UCSD-AML1 (cell line): ENCODE measurements at regions not wholly inside any gene's neighbourhood (a gene's known extent, or its start where the extent isn't known, plus 50 kb on each side); places are given as distances from the start of the nearest gene placed in this dataset.
"Not testable (repeated sequence)": the region's sequence is repeated elsewhere in the genome, so short reads cannot be mapped to it uniquely, and the experiment has no call there.

Experiments
- DNase-seq: peaks from one replicate; lab custom pipeline; 2025; ENCODE audit not compliant: unreplicated experiment; lab: John Stamatoyannopoulos, UW

DNA sequence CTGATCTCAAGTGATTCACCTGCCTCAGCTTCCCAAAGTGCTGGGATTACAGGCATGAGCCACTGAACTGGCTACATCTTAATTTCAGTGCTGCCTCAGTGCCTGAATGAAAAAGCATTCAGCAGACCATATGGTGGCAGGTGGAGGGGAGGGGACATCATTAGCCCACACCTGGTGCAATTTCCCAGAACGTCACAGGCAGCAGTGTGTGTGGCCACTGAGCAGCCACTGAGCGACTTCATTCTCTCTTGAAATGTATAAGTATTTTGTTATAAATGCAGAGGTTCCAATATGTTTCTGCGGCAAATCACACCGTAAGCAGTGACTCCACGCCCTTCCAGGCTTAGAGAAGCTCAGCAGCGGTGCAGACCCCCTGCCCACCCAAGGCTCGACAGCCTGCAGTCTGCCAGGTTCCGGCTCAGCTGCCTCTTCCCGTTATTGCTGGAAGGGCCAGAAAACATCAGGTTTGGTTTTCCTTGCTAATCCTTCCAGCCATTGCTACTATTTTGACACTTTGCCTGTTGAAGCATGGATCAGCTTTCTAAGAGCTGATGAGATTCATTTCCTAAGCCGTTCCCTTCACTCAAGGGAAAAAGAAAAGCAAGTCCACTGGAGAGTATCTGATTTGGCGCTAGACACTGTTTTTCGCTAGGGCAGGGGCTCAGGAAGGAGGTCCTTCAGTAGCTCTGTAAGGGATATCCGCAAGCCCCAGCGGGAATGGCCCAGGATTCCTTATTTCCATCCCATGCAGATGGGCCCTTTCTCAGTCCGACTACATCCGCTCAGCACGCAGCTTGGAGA, 250.7 kb downstream of the VAPA start:
- DNase-seq, result no peak

DNA sequence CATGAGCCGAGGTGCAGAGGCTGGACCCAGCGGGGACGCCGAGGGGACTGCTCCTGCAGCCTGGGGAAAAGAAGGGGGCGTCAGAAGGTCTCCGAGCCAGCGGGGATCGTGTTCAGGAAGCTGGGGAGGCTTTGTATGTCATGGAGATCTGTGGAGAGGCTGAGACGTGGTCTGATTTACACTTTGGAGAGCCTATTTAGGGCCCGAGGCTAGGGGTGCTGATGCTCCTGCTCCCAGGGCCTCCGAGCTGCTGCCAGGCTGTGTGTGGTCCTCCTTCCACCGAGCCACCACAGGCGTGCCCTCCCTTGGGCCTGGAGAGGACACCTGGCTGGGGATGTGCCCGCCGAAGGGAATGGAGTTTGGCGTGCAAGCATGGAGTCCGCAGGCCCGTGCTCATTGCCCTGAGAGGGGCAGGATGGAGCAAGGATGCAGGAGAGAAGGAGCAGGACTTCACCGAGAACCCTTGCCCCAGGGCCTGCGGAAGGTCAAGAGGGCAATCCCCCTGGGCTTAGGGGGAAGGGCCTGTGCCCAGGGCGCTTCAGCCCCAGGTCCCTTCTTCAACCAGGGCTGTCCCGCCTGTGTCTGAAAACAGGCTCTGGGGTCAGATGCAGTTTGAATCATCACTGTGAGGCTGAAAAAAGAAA, 252.5 kb downstream of the VAPA start:
- no peak for DNase-seq

GRCh38 chr18:10167759-10168158, 253.9 kb downstream of the VAPA start:
- DNase-seq, result no peak

DNA sequence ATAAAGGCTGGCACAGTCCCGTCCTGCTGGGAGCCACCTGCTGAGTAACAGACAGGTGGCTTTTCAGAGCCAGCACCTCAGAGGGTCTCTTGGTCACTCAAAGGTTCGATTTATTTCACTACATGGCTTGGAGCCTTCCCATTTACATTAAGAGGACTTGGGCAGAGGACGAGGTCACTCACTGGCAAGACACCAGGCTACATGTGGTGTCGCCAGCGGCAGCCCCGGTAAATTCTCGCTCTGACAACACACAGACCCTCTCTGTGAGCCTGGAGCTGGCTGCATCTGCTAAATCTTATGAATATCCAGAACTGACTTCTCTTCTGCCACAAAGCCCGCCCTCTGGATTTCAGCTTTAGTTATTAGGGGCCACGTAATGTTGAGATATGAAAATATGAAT, 254.7 kb downstream of the VAPA start:
- DNase-seq, result no peak

- DNase-seq, result no peak
Observed at GRCh38 chr18:10169064-10169562, 255.3 kb downstream of the VAPA start.

DNA sequence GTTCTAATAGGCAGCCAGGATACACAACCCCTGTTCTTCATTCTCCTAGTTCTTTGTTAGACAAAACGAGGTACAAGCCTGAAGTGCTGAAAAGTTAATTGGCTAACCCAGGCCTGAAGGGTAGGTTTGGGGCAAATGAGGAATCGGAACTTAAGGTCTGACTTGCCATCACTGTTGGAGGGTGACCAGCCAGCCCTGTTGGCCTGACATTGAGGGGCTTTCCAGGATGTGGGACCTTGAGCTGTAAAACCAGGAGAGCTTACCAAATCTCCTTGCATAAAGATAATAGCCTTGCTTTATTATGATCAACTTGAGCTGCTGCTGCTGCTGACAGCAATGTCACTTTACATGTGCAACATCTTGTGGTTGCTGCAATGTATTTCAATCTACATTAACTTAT, 256.0 kb downstream of the VAPA start:
- no peak for DNase-seq

DNA sequence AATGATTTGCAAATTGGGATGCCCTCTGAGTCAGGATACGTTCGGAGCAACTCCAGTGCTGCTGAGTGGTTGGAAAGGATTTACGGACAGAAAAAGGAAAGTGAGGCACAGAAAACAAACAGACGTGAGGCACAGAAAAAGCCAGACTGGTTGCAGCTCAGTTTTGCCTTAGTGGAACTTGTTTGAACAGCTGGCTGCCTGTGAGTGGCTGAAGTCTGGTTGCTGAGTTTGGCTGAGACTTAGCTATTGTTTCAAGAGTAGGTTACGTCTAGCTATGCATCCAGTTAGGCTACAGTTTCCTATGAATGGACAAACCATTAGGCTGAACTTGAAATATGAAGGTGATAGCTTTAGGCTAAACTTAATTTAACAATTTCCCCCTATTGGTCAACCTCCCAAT, 256.6 kb downstream of the VAPA start:
- no peak for DNase-seq

DNA sequence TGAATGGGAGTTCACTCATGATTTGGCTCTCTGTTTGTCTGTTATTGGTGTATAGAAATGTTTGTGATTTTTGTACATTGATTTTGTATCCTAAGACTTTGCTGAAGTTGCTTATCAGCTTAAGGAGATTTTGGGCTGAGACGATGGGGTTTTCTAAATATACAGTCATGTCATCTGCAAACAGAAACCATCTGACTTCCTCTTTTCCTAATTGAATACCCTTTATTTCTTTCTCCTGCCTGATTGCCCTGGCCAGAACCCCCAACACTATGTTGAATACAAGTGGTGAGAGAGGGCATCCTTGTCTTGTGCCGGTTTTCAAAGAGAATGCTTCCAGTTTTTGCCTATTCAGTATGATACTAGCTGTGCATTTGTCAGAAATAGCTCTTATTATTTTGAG, 261.5 kb downstream of the VAPA start:
- not testable (repeated sequence) for DNase-seq

DNA sequence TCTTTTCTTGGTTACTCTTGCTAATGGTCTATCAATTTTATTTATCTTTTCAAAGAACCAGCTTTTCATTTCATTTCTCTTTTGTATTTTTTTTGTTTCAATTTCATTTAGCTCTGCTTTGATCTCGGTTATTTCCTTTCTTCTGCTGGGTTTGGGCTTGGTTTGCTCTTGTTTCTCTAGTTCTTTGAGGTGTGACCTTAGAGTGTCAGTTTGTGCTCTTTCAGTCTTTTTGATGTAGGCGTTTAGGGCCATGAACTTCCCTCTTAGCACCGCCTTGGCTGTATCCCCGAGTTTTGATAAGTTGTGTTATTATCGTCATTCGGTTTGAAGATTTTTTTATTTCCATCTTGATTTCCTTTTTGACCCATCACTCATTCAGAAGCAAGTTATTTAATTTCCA, 265.5 kb downstream of the VAPA start:
- DNase-seq, result not testable (repeated sequence)

DNA sequence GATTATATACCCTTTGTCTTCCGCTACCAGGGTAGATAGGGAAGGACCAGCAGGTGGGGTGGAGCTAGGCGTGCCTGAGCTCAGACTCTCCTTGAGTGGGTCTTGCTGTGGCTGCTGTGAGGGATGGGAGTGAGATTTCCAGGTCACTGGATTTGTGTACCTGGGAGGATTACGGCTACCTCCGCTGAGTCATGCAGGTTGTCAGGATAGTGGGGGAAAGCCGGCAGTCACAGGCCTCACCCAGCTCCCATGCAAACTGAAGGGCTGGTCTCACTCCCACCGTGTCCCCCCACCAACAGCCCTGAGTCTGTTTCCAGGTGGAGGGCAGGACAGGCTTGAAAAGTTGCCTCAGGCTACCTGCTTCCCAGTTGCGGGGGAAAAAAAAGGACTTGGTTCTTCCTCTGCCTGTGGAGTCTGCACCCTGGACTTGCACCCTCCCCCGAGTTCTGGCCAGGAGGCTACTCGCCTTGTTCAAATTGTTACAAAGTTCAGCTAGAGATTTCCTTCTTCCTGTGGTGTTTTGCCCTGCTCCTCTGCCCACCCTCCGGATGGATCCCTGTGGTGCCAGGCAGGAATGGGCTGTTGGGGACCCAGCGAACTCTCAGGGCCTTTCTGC, 268.3 kb downstream of the VAPA start:
- DNase-seq, result no peak

- no peak for DNase-seq
Observed at GRCh38 chr18:10184776-10185175, 269.7 kb upstream of the APCDD1 start.

GRCh38 chr18:10188971-10189810, 265.2 kb upstream of the APCDD1 start:
- DNase-seq, result no peak

DNA sequence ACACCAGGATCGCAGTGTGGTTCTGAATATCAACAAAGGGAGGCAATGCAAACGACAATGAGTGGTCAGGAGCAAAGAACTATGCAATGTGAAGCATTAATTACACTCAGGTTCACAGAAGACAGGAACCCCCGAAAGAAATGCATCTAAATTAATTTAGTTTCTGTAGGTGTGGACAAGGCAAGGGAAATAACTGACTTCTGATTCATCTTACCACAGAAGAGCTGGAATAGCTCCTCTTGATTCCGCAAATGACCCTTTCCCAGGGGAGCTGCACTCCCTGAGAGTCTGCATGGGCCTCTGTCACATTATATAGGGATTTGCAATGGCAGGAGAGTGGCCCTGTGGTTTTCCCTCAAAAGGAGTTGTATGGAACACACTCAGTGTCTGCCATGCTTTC, 263.9 kb upstream of the APCDD1 start:
- no peak for DNase-seq

DNA sequence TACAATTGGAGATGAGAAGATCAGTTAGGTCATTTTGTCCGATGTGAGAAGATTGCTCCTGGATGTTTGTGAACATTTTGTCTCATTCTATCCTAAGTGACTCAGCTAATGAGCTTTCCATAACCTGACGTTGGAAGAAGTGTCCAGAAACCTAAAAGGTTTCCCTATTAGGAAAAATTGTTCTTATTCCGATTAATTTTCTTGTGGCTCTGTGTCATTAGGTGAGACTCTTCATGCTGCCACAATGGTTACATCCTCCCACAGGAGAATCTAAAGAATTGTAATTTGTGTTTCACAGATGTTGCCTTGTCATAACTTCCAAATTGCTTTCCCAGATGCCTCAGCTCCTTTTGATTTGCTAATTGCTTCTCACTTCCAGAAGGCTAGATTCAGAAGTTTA, 261.0 kb upstream of the APCDD1 start:
- DNase-seq, result no peak

- DNase-seq, result no peak
Observed at GRCh38 chr18:10194592-10194991, 259.8 kb upstream of the APCDD1 start.

DNA sequence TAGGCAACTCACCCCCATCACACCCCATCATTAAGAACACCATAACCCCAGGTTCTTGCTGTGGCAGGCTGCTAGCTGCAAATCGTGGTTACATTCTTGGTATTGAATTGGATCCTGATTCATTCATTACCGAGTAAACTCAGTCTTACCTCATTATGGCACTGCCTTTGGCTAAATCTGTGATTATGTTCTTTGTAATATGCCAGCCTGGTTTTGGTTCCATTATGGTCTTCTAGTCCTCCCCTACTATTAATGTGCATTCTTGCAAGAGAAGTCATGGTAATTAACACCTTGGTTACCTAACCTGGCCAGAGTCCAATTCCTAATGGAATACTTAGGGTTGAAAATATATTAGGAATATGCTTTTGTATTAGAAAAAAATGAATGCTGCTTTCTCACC, 258.9 kb upstream of the APCDD1 start:
- DNase-seq, result no peak

DNA sequence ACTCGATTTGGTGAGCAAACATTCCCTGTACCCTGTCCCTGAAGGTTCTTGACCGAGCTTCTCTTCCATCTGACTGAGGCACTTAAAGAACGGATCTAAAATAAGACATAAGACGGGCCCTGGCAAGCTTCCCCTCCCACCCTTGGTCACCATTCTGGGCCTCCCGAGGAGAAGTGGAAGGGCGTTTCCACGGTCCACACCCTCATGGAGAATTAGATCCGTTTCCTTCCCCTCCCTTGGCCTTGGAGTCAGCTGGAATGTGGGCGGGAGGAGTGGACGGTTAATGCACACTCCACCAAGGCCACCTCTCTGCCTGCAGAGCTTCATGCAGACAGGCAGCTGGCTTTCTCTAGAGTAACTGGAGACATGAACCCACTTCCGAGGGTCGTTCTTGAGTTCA, 257.3 kb upstream of the APCDD1 start:
- DNase-seq, result no peak

- DNase-seq, result no peak
Observed at GRCh38 chr18:10201226-10201625, 253.2 kb upstream of the APCDD1 start.

DNA sequence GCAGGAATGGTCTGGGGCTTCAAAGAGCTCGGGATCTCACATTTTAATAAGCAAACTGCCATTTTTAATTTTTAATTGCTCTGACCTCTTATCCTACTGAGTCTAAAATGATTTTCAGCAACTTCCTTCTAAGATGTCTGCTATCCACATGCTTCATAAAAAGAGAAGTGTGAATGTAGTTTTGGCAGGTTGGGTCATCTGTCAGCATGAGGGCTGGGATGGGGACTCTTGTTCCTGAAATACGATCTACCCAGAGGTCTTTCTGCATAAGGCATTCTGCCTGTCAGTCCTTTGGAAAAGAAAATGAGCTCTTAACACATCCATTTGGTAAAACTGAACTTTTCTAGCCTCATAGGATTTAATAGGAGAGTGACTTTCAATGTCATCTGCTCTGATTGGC, 252.8 kb upstream of the APCDD1 start:
- no peak for DNase-seq

DNA sequence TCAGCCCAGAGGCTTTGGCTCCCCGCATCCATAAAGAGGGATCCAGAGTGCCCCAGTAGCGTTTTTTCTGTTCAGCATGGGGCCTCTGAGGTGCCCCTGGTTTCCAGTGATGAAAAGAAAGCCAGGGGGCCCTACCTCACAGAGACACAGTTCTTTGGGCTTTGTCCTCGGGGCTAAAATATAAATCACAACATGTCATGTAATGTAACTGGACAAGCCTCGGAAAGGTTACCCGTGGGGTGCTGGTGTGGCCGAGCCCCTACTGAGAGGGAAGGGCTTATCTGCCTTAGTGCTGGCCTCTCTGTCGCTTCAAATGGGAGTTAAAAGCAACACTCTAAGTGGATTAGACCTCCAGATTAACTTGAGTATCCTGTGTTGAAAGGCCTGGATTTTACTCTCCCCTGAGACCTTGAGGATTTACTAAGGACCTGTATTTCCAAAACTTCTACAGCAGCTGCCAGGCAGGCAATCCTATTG, 251.6 kb upstream of the APCDD1 start:
- DNase-seq, result no peak

DNA sequence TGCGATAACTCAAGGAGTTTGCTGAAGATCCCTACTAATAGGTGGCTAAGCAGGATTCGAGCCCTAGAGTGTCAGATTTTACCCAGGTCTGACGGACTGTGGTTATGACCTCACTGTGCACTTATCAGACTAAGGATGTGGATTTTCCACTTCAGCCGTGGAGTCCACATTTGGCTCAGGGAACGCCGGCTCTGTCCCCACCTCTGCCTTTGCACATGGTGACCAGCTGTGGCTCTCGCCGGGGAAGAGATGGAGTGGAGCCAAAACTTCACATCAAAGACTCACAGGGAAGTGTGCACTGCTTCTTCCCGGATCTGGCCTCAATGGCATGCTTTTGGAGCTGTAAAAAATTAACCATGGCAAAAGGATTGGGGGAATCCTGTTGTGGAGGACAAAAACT, 249.3 kb upstream of the APCDD1 start:
- no peak for DNase-seq
